ENCODE measurements at regions not wholly inside any gene's neighbourhood (a gene's known extent, or its start where the extent isn't known, plus 50 kb on each side); places are given as distances from the start of the nearest gene placed in this dataset.
"Not testable (repeated sequence)": the region's sequence is repeated elsewhere in the genome, so short reads cannot be mapped to it uniquely, and the experiment has no call there.

GRCh38 chr2:17010104-17010503 is 344.5 kb upstream of the CYRIA start:
- no peaks in the 10 kb centered on the region for H3K36me3 Mint-ChIP-seq (ENCODE audit: low read depth)
- no peaks in the 10 kb centered on the region for H3K9me3 Mint-ChIP-seq
- no peak overlapping the region for H3K27ac Mint-ChIP-seq
- H3K4me3 Mint-ChIP-seq: no peak overlapping the region
- no peaks in the 10 kb centered on the region for H3K27me3 Mint-ChIP-seq (ENCODE audit: low read depth)
- no peaks in the 10 kb centered on the region for H3K4me1 Mint-ChIP-seq (ENCODE audit: low read depth)

DNA sequence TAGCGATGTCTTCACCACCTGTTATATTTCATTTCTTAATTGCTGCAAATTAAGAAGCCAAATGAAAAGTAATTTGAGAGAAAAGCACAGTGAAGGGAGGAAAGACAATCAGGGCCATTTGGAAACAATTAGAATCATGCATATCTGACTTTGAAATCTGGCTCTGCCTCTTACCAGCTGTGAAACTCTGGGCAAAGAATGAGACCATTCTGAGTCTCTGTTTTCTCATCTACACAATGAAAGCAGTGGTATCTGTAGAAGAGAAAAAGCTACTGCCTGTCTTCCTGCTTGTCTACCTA is 334.5 kb upstream of the CYRIA start:
- H3K9me3 Mint-ChIP-seq: peaks cover 3% of the 10 kb centered on the region
- H3K4me1 Mint-ChIP-seq (ENCODE audit: low read depth): no peaks in the 10 kb centered on the region
- no peak overlapping the region for H3K27ac Mint-ChIP-seq
- H3K27me3 Mint-ChIP-seq (ENCODE audit: low read depth): no peaks in the 10 kb centered on the region
- no peak overlapping the region for H3K4me3 Mint-ChIP-seq
- H3K36me3 Mint-ChIP-seq (ENCODE audit: low read depth): no peaks in the 10 kb centered on the region

DNA sequence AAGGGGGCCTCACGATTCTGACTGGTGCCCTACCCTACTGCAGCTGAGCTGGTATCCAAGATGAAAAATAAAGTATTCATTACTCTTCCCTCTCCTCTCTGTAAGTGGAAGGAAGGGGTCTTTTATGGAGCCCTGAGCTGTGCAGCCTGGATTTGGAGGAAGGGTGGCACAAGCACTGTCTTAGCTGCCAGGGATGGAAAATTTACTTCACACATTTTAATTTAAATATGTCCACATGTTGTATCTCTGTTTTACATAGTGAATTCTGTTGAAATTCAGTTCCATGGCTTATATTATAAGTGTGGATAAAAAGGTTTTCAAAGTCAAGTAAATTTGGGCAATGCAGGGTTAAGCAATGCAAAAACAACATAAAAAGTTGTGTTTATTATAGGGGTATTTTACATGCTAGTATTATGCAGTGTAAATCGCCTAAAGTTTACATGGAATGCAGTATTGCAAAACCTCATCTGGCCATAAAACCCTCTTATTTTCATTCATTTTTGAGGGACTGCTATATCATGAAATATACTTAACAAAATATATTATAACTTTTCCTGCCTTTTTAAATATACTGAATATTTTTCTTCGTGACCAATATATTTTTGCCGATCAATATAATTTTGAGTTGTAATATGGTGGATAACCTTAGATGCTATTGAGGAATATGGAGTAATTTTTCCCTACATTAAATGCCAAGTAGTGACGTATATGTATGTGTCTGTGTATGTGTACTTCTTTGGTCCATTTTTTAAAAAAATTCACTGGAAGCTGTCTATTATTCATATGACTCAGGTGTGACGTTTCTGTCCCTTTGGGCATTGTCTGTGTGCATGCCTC is 333.9 kb upstream of the CYRIA start:
- no peak overlapping the region for H3K27ac Mint-ChIP-seq
- H3K27me3 Mint-ChIP-seq (ENCODE audit: low read depth): no peaks in the 10 kb centered on the region
- H3K4me1 Mint-ChIP-seq (ENCODE audit: low read depth): no peaks in the 10 kb centered on the region
- H3K36me3 Mint-ChIP-seq (ENCODE audit: low read depth): no peaks in the 10 kb centered on the region
- H3K9me3 Mint-ChIP-seq: peaks cover 6% of the 10 kb centered on the region
- no peak overlapping the region for H3K4me3 Mint-ChIP-seq

DNA sequence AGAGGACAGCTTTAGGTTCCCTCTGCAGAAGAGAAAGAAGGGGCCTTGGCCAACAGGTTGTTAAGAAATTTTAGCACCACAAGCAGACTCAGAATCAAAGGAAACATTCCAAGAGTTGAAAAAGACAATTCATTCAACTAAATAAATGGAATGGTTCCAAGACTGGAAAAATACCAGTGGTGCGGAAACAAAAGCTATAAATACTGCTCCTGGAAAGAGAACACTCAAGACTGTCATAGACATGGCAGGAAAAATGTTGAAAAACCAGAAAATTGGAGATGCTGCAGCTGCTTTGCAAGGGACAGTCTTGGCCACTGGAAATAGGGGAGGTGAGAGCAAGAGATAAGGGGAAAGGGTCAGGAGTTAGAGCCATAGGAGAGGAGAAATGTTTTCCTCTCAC is 312.7 kb upstream of the CYRIA start:
- H3K9me3 Mint-ChIP-seq: no peaks in the 10 kb centered on the region
- H3K27ac Mint-ChIP-seq: no peak overlapping the region
- no peaks in the 10 kb centered on the region for H3K36me3 Mint-ChIP-seq (ENCODE audit: low read depth)
- H3K4me3 Mint-ChIP-seq: no peak overlapping the region
- no peaks in the 10 kb centered on the region for H3K27me3 Mint-ChIP-seq (ENCODE audit: low read depth)
- H3K4me1 Mint-ChIP-seq (ENCODE audit: low read depth): no peaks in the 10 kb centered on the region

GRCh38 chr2:16974688-16975087 is 309.1 kb upstream of the CYRIA start:
- no peak overlapping the region for H3K4me3 Mint-ChIP-seq

GRCh38 chr2:16973586-16974286 is 308.1 kb upstream of the CYRIA start:
- Mint-ChIP-seq H3K27me3 (ENCODE audit: low read depth) (no peaks in the 10 kb centered on the region), H3K4me1 (ENCODE audit: low read depth) (no peaks in the 10 kb centered on the region), H3K27ac (no peak overlapping the region), H3K4me3 (no peak overlapping the region), H3K9me3 (no peaks in the 10 kb centered on the region), H3K36me3 (ENCODE audit: low read depth) (no peaks in the 10 kb centered on the region)

More at GRCh38 chr2:16974688-16975087, 309.1 kb upstream of the CYRIA start:
- no peaks in the 10 kb centered on the region for H3K4me1 Mint-ChIP-seq (ENCODE audit: low read depth)
- no peaks in the 10 kb centered on the region for H3K9me3 Mint-ChIP-seq
- no peaks in the 10 kb centered on the region for H3K36me3 Mint-ChIP-seq (ENCODE audit: low read depth)
- no peaks in the 10 kb centered on the region for H3K27me3 Mint-ChIP-seq (ENCODE audit: low read depth)
- H3K27ac Mint-ChIP-seq: no peak overlapping the region

- Mint-ChIP-seq H3K27me3 (ENCODE audit: low read depth) (no peaks in the 10 kb centered on the region), H3K4me1 (ENCODE audit: low read depth) (no peaks in the 10 kb centered on the region), H3K9me3 (no peaks in the 10 kb centered on the region), H3K36me3 (ENCODE audit: low read depth) (no peaks in the 10 kb centered on the region), H3K27ac (no peak overlapping the region), H3K4me3 (no peak overlapping the region)
Measured at GRCh38 chr2:16972276-16972675, 306.6 kb upstream of the CYRIA start.

- H3K4me3 Mint-ChIP-seq: no peak overlapping the region
Measured at GRCh38 chr2:16971722-16972234, 306.1 kb upstream of the CYRIA start.

GRCh38 chr2:16970948-16971347 is 305.3 kb upstream of the CYRIA start:
- not testable (repeated sequence) for H3K4me3 Mint-ChIP-seq; H3K27ac Mint-ChIP-seq; H3K4me1 Mint-ChIP-seq (ENCODE audit: low read depth); H3K27me3 Mint-ChIP-seq (ENCODE audit: low read depth); H3K36me3 Mint-ChIP-seq (ENCODE audit: low read depth); H3K9me3 Mint-ChIP-seq

More at GRCh38 chr2:16971722-16972234, 306.1 kb upstream of the CYRIA start:
- H3K36me3 Mint-ChIP-seq (ENCODE audit: low read depth): no peaks in the 10 kb centered on the region
- H3K9me3 Mint-ChIP-seq: no peaks in the 10 kb centered on the region
- H3K27me3 Mint-ChIP-seq (ENCODE audit: low read depth): no peaks in the 10 kb centered on the region
- no peaks in the 10 kb centered on the region for H3K4me1 Mint-ChIP-seq (ENCODE audit: low read depth)
- no peak overlapping the region for H3K27ac Mint-ChIP-seq

DNA sequence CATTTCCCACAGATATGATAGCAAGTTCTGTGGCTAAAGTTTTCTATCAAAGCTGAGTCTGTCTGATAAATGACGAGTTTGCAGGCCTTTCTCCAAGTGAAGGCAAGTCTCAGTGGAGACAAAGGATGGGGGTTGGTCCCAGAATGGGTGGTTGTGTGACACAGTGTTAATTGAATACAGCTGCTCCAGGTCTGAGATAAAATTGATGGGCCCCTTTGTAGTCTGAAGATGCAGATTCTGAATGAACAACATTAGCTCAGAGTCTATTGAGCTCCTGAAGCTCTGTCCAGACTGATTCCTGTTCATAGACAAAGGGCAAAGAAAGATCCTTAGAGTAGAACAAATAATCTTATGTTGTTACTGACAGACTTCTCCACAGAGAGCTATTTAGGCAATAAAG is 296.9 kb upstream of the CYRIA start:
- H3K36me3 Mint-ChIP-seq (ENCODE audit: low read depth): no peaks in the 10 kb centered on the region
- H3K9me3 Mint-ChIP-seq: no peaks in the 10 kb centered on the region
- no peaks in the 10 kb centered on the region for H3K4me1 Mint-ChIP-seq (ENCODE audit: low read depth)
- no peak overlapping the region for H3K27ac Mint-ChIP-seq
- no peak overlapping the region for H3K4me3 Mint-ChIP-seq
- H3K27me3 Mint-ChIP-seq (ENCODE audit: low read depth): no peaks in the 10 kb centered on the region

DNA sequence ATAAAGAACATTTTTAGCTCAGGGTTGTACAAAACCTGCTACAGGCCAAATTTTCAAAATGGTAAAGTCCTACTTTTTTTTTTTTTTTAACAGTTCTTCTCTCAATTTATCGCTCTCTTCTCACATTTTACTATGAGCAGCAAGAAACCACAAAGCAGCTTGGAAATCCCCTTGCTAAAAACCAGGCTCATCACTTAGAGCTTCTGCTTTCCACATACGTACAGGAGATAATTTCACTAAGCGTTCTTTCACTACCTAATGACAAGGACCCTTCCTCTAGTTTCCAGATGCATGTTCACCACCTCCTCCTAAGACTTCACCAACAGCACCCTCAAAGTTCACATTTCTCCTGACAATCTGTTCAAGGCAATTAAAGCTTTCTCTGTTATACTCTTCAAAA is 294.9 kb upstream of the CYRIA start:
- no peak overlapping the region for H3K27ac Mint-ChIP-seq
- H3K4me1 Mint-ChIP-seq (ENCODE audit: low read depth): no peaks in the 10 kb centered on the region
- H3K27me3 Mint-ChIP-seq (ENCODE audit: low read depth): no peaks in the 10 kb centered on the region
- no peaks in the 10 kb centered on the region for H3K36me3 Mint-ChIP-seq (ENCODE audit: low read depth)
- H3K9me3 Mint-ChIP-seq: no peaks in the 10 kb centered on the region
- no peak overlapping the region for H3K4me3 Mint-ChIP-seq

DNA sequence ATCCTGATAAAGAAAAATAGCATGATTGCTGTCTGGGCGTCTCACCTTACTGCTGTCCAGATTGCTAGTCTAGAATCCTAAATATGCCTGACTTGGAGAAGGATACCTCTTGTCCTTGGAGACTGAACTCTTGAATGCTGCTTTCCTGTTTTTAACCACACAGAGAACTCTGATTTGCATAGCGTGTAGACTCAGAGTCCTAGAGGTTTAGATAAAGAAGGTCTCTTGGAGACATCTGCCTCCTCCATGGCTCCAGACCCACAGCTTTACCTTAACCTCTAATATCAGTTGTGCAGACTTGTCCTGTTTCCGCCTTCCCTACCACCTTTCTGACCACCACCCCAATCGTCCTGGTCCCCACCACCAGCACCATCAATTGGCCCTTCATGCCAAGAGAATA is 292.6 kb upstream of the CYRIA start:
- Mint-ChIP-seq H3K9me3 (no peaks in the 10 kb centered on the region), H3K4me3 (no peak overlapping the region), H3K4me1 (ENCODE audit: low read depth) (no peaks in the 10 kb centered on the region), H3K27me3 (ENCODE audit: low read depth) (no peaks in the 10 kb centered on the region), H3K36me3 (ENCODE audit: low read depth) (no peaks in the 10 kb centered on the region), H3K27ac (no peak overlapping the region)

GRCh38 chr2:16952805-16953204 is 287.2 kb upstream of the CYRIA start:
- Mint-ChIP-seq H3K4me3 (no peak overlapping the region), H3K36me3 (ENCODE audit: low read depth) (no peaks in the 10 kb centered on the region), H3K27ac (no peak overlapping the region), H3K27me3 (ENCODE audit: low read depth) (no peaks in the 10 kb centered on the region), H3K9me3 (no peaks in the 10 kb centered on the region), H3K4me1 (ENCODE audit: low read depth) (no peaks in the 10 kb centered on the region)

DNA sequence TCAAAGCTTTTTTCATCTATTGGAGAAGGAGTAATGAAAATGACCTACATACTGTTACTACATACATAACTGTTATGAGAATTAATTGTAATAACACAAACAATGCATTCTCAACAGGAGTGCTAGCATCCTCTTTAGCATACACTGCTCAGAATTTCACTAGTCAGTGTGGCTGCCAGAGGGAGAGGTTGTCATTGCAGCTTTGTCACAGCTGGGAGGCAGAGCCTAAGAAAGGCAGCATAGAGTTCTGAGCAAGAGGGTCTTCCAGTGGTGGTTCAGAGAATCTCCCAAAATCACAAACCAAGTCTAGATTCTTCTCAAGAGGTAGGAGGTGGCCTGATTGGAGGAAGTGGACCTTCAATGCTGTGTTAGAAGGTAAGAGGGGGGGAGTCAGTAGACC is 286.7 kb upstream of the CYRIA start:
- Mint-ChIP-seq H3K36me3 (ENCODE audit: low read depth) (no peaks in the 10 kb centered on the region), H3K27ac (no peak overlapping the region), H3K4me1 (ENCODE audit: low read depth) (no peaks in the 10 kb centered on the region), H3K27me3 (ENCODE audit: low read depth) (no peaks in the 10 kb centered on the region), H3K9me3 (no peaks in the 10 kb centered on the region), H3K4me3 (no peak overlapping the region)

DNA sequence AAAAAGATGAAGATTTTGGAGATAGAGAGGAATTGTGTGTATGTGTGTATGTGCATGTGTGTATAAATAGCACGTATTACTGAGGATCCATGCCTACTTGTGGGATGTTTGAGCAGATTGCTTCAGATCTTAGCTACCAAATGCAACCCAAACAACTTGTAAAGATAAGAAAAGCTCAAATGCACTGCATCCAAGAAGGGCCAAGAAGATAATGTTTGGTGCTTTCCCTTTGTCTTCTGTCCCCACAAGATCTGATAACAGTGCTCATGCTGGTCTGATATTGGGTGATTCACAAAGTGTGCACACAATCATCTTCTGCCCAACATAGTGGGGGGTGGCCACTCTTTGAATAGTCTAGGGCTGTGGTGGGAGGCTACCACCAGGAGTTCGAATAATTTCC is 284.8 kb upstream of the CYRIA start:
- H3K36me3 Mint-ChIP-seq (ENCODE audit: low read depth): no peaks in the 10 kb centered on the region
- H3K27ac Mint-ChIP-seq: no peak overlapping the region
- no peaks in the 10 kb centered on the region for H3K9me3 Mint-ChIP-seq
- H3K27me3 Mint-ChIP-seq (ENCODE audit: low read depth): no peaks in the 10 kb centered on the region
- no peaks in the 10 kb centered on the region for H3K4me1 Mint-ChIP-seq (ENCODE audit: low read depth)
- no peak overlapping the region for H3K4me3 Mint-ChIP-seq
